NCI-H2107 treated with DMSO at 0.1 percent for 48 hours (cell line): ENCODE measurements at regions not wholly inside any gene's neighbourhood (a gene's known extent, or its start where the extent isn't known, plus 50 kb on each side); places are given as distances from the start of the nearest gene placed in this dataset.

Experiments used
- DNase-seq: peaks from one replicate; lab custom pipeline; 2025; ENCODE audit not compliant: unreplicated experiment; lab: John Stamatoyannopoulos, UW

DNA sequence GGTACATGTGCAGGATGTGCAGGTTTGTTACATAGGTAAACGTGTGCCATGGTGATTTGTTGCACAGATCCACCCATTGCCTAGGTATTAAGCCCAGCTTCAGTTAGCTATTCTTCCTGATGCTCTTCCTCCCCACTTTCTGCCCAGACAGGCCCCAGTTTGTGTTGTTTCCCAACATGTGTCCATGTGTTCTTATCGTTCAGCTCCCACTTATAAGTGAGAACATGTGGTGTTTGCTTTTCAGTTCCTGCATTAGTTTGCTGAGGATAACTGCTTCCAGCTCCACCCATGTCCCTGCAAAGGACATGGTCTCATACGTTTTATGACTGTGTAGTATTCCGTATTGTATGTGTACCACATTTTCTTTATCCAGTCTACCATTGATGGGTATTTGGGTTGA is 251.7 kb upstream of the NOVA1 start:
- no peak for DNase-seq

DNA sequence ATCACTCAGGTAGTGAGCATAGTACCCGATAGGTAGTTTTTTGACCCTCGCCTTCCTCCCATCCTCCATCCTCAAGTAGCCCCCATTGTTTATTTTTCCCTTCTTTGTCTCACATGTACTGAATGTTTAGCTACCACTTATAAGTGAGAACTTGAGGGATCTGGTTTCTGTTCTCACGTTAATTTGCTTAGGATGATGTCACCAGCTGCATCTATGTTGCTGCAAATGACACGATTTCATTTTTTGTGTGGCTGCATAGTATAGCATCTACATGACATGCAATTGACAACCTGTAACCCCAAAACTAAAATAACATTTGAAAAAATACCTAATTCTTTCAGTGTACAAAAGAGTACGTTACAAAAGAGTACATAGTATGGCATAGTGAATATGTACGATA is 254.0 kb upstream of the NOVA1 start:
- DNase-seq = no peak

DNA sequence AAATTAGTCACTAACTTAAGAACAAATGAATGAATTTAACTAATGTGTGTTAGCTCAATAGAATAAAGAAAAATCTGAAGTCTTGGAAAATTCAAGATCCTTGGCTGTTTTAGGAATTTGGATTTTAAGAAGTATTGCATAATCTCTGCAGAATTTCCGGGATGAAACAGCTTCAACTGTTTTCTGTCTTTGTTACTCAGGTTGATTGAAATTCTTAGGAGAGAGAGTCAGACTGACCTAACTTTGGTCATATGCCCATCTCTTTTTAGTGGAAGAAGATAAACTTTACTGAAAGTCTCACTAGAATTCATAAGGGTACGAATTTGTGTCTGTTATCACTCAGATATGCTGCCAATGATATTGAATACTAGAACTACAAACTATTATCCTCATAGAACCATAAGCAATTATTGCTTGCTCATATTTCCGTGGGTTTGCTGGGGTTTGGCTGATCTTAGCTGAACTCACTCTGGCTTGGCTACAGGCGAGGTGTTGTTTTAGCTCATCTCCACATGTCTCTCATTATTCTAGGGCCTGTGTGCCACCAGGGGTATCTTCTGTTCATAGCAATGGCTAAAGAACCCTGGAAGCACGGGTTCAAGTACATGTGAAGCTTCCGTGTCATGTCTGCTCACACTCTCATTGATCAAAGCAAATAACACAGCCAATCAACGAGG is 257.4 kb upstream of the NOVA1 start:
- no peak for DNase-seq

DNA sequence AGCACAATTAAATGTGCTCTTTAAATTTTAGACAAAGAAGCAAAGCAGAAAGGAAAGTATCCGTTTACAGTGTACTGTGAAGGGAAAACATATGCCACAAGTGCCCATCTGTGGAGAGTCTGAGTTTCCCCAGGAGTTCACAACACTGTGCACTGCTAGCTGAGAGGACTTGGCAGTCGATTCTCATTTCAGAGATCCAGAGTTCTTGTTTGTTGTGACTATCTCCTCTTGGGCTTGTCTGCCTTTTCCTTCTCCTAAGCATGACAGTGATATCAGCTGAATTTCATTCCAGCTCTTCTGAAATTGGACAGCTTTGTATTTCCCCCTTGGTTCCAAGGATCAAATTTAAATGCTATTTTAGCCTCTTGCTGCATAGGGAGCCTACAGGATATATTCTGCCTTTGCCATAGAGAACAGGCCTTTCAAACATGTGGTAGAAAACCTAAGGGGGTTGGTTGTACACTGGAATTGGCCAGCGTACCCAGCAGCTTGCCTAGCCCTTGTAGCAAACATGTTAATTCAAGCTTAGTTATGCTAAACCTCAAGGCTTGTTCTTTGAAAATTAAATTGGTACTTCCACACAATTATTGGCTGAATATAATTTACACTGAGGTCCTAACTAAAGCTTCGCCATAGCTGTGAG is 259.2 kb upstream of the NOVA1 start:
- DNase-seq = peak; percentile 37

DNA sequence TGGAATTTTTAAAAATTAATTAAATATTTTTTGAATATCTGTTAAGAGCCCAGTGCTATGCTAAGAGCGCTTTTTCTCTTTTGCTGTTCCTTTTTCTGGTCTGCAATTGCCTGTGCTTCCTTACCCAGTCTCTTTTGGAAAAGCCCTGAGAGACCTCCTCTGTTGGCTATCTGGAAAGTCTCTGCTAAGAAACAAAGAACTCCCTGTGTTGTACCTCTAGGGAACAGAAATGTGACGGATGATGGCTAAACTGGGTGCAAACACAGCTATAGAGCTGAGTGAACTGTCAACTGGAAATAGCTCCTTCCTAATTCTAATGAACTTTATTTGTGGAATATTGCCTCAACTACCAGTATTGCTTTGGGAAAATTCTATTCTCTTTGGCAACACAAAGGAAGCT is 261.6 kb upstream of the NOVA1 start:
- no peak for DNase-seq

DNA sequence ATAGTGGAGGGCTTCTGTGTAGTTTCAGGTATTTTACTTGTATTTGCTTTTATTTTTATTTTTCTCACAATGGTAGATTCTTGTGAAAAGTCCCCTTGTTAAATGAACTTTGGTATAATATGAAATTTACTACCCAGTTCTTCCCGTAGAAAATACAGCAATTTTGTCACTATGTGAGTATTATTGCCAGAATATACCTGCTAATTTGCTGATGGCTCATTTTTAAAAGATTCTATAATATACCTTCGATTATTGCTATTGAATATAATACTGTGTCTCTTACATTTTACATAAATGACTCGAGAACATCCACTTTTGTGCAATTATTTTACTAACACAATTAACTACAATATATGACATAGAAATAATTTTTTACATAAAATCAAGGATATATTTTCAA is 262.3 kb upstream of the NOVA1 start:
- DNase-seq = no peak

DNA sequence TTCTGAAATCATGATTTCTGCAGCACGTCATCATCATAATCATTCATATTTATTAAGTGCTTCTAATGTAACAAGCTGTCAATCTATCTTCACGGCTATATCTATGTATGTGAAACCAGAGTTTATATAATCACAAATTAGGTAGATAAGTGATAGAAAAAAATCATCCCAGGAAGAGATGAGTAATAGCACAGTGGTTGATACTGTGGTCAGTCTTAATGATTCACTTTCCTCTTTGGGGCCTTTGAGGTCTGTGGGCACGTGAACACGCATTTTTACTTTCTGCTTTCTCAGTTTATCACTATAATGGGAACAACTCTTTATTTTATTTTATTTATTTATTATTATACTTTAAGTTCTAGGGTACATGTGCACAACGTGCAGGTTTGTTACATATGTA is 265.9 kb upstream of the NOVA1 start:
- DNase-seq = no peak

DNA sequence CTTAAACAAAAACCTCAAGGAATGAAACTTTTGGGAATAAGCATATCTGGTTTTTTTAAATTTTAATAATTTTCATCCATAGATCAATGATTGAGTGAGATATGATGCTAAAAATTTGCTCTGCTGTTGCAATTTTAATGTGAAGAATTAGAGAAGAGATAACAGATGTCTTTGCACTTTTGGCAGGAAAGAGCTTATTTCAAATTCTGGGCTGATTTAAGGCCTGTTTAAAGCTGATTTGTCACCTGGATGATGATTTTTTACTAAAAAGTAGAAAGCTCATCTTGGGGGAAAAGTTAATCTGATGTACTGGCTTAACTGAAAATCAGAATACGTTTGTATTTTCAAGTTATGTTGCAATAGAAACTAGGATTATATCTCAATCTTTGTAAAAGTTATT is 268.9 kb upstream of the NOVA1 start:
- no peak for DNase-seq

DNA sequence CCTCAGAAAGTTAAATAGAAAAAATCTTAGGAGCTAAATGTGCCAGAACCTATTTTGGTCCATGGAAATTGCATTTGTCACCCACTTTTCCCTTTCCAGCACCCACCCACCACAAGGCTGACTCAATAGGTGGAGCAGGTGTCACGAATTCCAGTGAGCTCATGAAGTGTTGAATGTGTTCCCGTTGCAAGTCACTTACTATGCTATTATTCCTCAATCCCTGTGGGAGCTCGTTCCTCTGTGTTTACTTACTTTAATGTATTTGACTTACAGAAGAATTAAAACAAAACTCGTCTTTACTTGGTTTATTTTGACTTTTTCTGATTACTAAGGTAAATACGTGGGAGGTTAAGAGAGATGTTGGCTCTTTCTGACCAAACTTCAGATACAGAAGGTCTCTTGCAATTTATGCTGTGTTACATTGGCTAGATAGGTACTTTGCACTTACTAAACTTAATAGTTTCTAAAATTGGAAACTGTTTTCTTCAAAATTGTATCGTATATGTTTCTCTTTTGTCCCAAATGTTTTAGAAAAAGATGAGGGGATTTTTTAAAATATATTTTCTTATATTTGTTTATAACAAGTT is 269.4 kb upstream of the NOVA1 start:
- DNase-seq = peak; percentile 65

DNA sequence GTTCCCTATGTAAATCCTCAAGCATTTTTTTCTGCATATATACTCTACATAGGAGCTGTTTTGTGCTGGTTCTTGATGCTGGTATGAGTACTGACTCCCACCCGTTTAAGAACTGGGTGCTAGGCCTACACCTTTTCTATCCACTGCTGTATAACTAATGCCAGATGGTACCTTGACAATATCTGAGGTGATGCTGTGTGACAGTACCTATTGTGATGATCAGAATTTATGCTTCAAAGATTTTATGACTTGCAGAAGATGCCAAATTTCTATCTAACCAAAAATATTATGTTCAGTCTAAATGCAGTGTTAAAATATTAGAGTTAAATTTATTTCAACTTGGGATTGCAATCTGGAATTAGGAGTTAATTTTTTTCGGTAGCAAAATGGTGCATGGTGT is 272.3 kb upstream of the NOVA1 start:
- DNase-seq = no peak

DNA sequence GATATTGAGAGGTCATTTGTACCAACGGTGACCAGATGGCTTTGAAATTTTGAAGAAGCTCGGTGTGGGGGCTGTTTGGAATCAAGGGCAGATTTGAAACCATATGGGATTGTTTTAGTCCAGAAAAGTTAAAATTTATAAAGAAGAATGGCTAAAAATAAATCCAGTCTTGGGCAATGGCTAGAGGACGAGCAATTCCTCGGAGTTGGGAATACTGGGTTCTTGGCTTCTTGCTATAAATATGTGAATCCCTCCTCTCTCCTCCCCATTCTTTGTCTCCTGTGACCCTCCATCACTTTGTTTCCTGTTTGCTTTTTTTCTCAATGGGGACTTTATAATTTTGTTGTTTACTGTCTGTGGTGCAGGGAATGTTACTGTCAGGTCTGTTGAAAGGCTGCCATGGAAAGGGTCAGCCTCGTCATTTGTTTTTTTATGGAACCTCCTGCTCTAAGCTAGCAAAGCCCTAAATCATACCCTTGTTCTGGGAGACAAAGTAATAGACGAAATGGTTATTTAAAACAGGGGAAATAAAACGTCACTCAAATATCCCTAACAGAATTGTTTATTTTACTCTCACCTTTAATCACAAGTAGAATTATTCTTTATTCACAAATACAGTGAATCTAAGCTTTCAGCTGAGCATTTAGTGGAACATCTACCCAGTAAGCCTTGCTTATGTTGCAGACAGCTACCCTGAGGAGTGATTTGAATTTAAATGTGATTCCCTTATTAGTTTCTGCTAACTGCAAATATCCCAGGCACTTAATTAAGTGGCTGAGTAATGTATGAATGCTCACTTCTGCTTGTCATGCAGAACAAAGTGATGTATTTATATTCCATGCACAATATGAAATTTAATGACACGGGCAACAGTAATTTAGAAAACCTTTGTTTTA is 273.1 kb upstream of the NOVA1 start:
- no peak for DNase-seq

DNA sequence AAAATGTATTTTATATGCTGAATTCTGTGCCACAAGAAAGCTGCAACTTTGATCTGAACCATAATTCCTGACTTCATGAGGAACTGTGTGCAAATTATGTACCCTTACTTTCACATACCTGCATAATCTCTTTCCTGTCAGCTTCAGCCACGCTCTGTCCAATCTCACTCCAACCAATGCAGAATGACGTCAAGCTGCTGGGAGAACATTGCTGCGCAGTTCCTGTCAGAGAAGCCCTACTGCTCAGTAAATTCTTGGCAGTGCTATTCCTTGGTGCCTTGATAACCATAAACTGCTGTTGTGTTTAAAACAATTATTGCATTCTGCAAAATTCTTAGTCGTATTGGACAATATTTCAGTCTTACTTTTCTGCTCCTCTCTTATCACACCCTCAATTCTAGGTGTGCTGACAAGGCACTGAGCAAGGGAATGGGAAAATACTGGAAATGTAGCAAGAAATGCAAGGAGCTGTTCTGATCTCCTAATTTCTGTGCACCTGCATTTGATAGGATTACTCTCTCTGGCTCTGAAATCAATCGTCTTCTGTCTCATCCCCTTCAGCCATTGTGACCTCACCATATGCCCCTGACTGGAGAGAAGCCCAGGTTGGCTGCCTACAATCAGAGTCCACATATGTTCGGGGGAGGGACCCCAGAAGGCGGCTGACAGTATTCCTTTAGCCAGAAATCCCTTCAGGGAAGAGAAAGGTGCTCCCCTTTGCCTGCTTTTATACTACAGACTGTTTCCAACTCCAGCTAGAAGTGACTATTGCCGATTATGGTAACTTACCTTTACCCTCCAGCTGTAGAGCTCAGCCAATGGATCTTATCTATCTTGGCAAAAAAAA is 274.9 kb upstream of the NOVA1 start:
- DNase-seq = no peak

DNA sequence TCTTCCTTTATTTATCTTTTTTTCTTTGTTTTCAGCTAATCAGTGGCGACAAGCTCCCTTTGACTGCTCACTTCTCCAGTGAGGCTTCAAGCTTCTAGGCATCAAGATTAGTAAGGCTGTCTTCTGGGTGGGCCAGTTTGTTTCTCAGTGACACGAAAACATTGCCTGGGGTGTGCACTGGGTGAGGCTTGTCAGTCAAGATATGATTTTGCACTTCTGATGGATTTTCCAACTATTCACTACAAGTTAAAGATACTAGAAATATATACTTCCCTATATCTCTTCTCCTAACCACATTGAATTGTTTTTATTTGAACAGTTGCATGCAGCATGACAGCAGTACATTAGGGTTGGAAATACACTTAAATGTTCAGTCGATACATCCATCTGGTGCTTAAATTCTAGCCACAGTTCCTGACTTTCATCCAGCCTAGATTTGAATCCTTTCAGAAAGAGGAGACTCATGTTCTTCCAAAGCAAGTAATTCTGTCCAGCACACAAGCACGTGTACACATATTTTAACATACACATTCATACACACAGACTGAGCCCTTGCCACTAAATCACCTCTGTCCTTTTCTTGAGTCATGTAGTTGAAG is 275.6 kb upstream of the NOVA1 start:
- no peak for DNase-seq

DNA sequence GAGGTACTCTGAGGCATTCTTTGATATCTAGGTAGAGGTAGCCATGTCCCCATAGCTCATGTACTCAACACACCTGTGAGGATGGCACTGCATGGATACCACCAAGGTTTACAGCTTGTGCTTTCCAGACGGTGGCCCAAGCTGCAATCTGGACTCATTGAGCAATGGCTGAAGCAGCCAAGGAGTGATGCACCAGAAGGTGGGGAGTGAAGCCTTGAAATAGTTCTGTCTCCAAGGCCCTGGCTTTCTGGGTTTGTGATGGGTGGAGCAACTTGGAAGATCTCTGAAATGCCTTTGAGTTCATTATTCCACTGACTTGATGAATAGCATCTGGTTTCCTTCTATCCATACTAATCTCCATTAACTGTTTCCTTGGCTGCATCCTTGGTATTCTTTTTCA is 290.0 kb upstream of the NOVA1 start:
- no peak for DNase-seq

DNA sequence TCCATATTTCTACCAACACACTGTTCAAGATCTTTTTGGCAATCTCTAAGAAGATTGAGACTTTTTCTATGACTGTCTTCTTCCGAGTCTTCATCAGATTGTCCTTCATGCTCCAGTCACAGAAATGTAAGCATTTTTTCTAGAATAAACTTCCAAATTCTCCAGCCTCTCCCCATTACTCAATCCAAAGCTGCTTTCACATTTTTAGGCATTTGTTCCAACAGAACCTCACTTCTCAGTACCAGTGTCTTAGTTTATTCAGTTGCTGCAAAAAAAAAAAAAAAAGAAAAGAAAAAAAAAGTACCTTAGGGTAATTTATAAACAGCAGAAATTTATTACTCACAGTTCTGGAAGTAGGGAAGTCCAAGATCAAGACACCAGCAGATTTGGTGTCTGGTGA is 290.8 kb upstream of the NOVA1 start:
- no peak for DNase-seq

DNA sequence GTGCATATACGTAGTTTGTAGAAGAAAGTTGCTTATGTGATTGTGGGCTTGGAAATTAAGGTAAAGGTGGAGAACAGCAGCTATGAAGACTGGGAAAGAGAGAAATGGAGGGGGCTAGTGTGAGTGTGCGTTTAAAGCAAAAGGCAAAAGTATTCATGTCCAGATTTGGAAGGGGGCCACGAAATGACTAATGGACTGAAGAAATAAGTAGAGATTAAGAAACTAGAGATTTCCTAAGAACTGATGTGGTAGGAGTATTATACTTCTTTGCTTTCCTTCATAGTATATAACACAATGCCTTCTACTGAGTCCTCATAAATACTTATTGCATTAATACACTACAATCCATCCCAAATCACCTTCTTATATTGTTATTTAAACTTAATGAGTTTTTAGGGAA is 298.6 kb upstream of the NOVA1 start:
- DNase-seq = no peak

DNA sequence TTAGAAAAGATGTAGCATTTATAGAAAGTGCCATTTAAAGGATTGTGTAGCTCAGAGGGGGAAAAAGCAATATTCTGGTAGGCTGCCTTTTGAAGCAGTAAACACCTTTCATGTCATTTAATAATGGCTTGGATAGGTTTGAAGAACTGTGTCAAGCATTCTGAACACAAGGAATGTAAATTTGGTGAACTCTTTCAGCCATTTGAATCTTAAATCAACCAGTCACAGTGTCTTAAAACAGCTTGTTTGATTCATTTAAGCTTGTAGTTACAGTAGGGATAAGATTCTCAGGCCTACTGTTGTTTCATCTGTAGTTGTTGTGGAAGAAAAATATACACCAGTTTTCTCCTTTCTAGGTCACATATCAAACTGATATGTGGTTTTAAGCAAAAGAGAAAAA is 299.4 kb upstream of the NOVA1 start:
- DNase-seq = no peak

DNA sequence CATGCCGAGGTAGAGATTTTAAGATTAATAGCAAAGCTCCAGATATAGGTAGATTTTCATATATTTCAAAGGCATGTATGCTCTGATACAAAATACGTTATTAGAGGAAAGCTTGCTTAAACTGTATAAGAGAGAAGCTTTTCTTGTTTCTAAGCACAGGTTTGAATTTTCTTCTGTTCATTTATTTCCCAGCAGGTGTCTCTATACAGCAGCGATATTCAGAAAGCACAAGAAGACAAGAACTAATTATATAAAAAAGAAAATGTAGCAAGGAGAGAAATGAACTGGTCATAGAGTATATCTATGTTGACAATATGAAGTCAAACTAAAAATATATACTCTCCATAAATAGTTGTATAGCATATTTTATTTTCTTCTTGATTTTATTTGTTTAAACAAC is 307.4 kb upstream of the NOVA1 start:
- DNase-seq = no peak

DNA sequence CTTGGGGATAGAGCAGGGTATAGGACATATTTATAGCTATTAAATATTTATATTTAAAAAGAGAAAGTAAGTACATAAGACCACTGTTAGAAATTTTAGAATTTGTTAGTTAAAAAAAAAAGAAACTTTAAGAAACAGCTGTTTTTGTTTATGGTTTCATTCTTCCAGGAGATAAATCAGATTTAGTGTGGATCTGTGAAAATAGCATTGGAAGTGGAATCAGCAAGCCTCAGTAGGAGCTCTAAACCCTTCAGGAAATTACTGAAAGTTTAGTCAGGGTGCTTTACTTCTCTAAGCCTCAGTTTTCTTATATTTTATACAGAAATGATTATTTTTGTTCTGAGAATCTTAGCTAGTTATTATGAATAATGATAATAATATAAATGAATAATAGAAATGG is 316.0 kb upstream of the NOVA1 start:
- DNase-seq = no peak

DNA sequence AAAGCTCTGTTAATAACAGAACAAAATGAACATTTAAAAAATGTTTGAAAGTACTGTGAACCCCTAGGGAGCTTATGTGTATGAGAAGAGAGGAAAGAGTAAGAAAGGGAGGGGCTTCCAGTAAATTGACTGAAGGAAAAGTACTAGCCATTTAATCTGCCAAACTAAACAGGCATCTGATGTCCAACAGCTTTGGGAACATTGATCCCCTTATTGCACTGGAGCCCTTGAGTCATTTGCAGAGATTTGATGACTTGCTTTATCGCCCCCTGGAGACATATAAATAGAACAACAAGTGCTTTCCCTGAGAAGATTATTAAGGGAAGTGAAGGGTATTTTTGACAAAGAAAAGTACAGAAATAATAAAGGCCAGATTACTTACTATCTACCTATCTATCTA is 319.3 kb upstream of the NOVA1 start:
- no peak for DNase-seq
